HG02970 (cell line): ENCODE measurements at regions not wholly inside any gene's neighbourhood (a gene's known extent, or its start where the extent isn't known, plus 50 kb on each side); places are given as distances from the start of the nearest gene placed in this dataset.
"Not testable (repeated sequence)": the region's sequence is repeated elsewhere in the genome, so short reads cannot be mapped to it uniquely, and the experiment has no call there.

Experiments used
- ATAC-seq: cut with Tn5 transposase; IDR thresholded peaks from one replicate; pipeline ENCODE4 v1.9.1; 2021; ENCODE audit warnings: mild to moderate bottlenecking, moderate library complexity, moderate number of reproducible peaks; ENCODE audit not compliant: unreplicated experiment, low FRiP score

DNA sequence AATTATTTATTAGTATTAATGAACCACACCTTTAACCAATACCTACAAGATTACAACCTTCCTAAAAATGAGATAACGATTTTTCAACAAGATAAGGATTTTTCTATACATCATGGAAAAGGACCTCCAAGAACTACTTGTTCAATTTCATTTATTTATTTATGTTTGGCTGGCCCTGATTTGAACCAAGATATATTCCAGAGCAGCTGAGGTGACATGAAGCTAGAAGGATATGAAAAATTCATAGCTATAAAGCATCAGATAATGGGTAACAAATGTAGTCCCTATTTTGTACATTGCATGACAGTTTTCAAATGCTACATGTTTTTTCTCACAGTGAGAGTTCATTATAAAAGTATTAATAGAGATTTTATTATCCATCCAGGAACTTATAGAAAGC, 798.5 kb upstream of the ARRDC3 start:
- ATAC-seq, result no peak

DNA sequence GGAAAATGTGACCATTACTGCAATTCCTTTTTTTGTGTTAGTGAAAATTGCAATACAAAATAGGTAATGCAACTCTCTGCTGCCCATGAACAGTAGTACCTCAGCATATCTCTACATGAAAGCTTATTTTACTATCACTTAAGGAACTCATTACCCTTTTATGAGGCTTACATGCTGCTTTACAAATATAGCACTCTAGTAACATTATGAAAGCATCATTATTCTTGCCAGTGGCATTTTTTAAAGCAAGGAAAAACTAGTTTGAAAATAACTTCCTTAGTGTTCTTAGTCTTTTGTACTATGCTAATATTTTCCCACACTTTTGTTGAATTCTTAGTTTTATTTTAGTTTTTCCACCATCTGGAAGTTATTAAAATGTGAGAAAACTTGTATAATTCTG, 797.3 kb upstream of the ARRDC3 start:
- ATAC-seq, result no peak

- ATAC-seq, result no peak
Observed at GRCh38 chr5:92179651-92180050, 796.5 kb upstream of the ARRDC3 start.

DNA sequence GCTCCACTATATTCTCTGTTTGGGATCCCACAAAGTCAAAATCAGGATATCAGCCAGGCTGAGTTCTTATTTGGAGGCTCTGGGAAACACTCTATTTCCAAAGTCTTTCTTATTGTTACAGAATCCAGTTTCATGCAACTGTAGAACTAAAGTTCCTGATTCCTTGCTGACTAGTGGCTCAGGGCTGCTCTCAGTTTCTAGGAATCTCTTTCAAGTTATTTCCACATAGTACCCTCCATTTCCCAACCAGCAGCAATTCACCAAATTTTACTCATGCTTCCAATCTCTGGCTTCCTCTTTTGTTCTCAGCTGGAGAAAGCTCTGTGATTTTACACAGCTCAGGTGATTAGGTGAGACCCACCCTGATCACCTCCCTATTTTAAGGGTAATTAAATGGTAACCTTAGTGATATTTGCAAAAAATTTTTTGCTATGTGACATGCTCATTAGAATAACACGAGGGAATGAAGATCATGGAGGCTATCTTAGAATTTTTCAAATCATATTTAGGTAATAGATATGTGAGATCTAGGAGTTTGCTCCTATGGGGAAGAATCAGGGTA, 794.9 kb upstream of the ARRDC3 start:
- ATAC-seq, result no peak

DNA sequence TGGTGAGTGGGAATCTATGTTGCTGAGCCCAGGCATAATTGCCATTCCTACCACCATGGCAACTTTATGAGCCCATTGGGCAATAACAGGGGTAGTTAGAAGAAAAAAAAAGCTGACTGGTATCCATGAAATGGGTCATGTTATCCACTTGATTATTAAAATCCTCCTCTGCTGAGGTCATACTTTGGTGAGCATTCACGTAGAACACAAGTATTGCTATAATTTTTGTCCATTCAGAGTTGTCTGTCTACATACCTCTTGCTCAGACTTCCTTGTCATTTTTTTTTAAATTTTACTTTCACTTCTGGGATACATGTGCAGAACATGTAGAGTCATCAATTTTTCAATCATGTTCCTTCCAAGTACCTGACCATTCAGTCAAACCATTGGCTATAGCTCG, 780.8 kb upstream of the ARRDC3 start:
- ATAC-seq, result no peak

- ATAC-seq, result no peak
Observed at GRCh38 chr5:92147798-92148197, 764.7 kb upstream of the ARRDC3 start.

- no peak for ATAC-seq
Observed at GRCh38 chr5:92147266-92147665, 764.1 kb upstream of the ARRDC3 start.

DNA sequence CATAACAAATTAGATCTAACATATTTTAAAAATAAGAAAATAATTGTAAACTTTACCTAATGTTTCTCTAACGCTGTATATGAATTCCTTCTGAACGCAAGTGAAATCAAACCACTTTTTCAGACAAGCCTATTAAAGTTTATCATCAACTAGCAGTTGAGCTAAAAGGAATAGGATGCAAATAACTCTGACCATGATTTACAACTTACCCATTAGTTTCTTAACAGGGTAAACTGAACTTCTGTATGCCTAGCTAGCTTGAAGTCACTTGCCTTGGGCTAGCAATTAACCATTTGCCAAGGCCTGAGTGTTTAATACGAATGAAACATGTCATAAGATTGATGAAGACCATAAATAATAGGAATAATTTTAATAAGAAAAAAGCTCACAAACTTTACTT, 762.7 kb upstream of the ARRDC3 start:
- no peak for ATAC-seq

- ATAC-seq, result no peak
Observed at GRCh38 chr5:92144824-92145223, 761.7 kb upstream of the ARRDC3 start.

GRCh38 chr5:92132294-92132908, 749.3 kb upstream of the ARRDC3 start:
- ATAC-seq, result not testable (repeated sequence)

DNA sequence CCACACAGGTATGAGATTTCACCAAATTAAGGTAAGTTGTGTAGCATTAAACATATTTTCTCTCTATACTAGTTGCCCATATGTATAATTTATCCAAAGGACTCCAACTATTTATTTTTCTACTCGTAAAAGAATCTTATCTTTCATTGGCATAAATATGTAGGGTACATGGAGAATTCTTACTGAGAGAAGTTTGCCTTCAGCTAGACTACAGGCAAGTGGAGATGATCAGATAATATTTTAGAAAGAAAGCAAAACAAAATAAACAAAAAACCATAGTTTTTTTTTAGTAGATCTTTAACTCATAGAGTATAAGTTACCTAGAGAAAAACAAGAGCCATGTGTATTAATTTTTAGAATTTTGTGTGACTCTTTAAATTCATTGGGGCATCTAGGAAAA, 743.1 kb upstream of the ARRDC3 start:
- ATAC-seq, result no peak

DNA sequence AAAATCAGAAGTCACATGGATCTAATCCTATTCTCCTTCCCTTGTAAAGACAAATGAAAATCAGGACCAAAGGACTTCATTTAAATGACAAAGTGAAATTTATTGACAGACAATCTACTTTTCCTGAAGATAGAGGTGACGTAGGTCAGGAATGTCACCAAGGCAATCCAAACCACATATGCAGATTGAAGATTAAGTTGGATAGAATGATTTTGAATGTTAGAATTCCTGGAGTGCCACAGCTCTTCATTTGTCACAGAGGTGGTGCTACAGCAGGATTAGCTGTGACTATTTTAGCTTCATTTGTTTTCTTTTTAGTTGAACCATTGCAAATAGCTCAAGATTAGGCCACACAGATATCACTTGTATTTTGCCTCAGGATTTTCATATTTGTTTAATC, 736.0 kb upstream of the ARRDC3 start:
- ATAC-seq, result no peak

DNA sequence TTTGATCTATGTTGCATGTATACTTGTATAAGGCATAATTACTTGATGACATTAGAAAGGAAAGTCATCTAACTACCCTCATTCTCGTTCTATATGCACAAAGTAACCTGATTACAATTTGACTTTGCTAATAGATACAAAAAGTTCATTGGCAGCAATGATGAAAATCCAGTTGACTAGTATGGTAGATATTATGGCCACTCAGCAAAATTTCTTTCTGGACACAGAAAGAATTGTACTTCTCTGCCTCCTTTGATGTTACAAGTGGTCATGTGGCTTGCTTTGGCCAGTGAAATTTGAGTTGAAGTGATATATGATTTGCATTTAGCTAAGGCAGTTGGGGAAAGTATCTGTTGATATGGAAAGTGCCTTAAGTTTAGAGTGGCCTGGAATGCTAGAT, 723.7 kb upstream of the ARRDC3 start:
- no peak for ATAC-seq

DNA sequence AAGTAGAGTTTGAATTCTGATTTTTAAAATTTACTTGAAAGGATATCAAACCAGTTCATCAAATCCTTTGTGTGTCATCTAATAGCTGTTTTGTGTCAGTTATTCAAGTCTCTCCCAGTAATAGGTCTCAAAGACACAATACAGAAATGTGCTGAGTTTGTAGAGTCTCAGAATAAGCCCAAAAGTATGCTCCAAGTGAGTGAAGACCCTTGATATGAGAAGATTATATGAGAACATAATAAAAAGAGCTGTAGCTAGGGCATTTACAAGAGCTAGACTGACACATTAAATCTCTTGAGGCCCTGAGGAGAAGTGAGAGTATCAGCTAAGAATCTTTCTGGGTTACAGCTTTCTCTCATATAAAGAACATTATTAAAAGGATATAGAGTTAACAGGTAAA, 721.0 kb upstream of the ARRDC3 start:
- ATAC-seq, result no peak

- ATAC-seq, result no peak
Observed at GRCh38 chr5:92102313-92102712, 719.2 kb upstream of the ARRDC3 start.

GRCh38 chr5:92092239-92092638, 709.1 kb upstream of the ARRDC3 start:
- ATAC-seq, result no peak

DNA sequence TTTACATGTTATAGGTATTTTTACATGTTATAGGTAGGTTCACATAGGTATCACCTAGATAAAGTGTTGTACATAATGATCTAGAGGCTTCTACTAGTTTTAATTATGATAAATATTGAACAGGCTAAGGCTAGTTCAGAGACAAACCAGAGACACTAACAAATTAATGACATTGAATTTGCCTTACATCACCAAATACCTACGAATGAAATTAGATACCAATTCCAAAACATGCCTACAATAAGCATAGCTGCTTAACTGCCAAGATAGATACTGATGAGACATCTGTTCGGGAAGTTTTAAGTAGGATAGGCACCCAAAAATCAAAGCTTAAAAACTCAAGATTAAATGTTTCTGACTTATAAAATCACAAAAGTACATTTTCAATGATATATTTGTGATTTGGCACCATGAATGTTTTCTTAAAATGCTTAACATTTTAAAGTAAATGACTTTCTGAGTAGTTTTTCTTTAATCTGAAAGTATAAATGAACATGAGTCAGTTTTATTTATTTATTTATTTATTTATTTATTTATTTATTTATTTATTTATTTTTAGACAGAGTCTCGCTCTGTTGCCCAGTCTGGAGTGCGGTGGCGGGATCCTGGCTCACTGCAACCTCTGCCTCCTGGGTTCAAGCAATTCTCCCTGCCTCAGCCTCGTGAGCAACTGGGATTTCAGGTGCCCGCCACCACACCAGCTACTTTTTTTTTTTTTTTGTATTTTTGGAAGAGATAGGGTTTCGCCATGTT, 703.1 kb upstream of the ARRDC3 start:
- no peak for ATAC-seq

GRCh38 chr5:92081958-92082712, 699.0 kb upstream of the ARRDC3 start:
- no peak for ATAC-seq

DNA sequence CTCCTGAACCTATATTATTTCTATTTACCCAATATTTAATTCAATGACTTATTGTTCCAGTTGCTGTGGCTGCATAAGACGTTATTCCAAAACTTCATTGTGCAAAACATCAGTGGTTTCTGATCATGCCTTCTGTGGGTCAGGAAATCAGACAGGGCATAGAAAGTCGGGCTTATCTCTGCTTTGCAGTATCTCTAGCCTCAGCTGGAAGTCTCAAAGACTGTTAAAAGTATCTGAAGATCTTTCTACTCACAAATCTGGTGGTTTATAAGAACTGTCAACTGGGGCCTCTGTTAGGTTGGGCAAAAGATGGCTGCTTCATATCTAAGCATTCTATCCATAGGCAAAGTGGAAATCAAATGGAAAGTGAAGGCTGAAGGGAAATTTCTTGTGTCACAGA, 687.7 kb upstream of the ARRDC3 start:
- no peak for ATAC-seq

GRCh38 chr5:92064993-92065392, 681.9 kb upstream of the ARRDC3 start:
- no peak for ATAC-seq

- ATAC-seq, result no peak
Observed at GRCh38 chr5:92051741-92052140, 668.6 kb upstream of the ARRDC3 start.
